Sigmoid colon (tissue), 4 donors: ENCODE measurements at regions not wholly inside any gene's neighbourhood (a gene's known extent, or its start where the extent isn't known, plus 50 kb on each side); places are given as distances from the start of the nearest gene placed in this dataset.

Source experiments
- CTCF ChIP-seq, 4 experiments: fragments of 450-650 bp in 3 of 4; fragments of 200-600 bp in 1 of 4; IDR thresholded peaks; one replicate each; pipeline ENCODE4 v1.5.1; 2016 to 2019; ENCODE audit warnings: antibody characterized with exemption in 4 of 4, mild to moderate bottlenecking in 3 of 4, moderate library complexity in 2 of 4
- POLR2AphosphoS5 ChIP-seq, 4 donors: sonication (generic); formaldehyde crosslinking; IDR thresholded peaks; one replicate each; pipeline ENCODE4 v1.6.1; 2017; ENCODE audit warnings: antibody characterized with exemption in 4 of 4

DNA sequence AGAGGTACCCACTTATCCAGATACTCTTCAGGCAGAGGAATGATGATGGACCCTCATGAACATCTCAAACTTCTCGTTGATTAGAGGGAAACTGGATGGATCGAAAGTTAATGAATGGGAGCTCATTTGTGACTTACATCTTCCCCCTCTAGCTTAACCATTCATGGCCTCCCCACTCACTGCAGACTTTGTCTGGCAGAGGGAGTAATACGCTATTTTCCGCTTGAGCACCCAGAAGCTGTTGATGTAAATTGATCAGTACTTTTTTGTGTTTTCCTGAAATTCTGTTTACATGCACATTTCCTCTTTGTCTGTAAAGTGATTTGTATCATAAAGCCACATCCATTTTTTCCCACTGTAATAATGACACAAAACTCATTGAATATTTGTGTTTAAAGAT, 239.1 kb upstream of the RBFOX1 start:
- TF ChIP-seq CTCF (IDR thresholded peaks at IDR 0.05) = no peak
- TF ChIP-seq POLR2AphosphoS5 (IDR thresholded peaks at IDR 0.05) = no peak
